ENCODE measurements at regions not wholly inside any gene's neighbourhood (a gene's known extent, or its start where the extent isn't known, plus 50 kb on each side); places are given as distances from the start of the nearest gene placed in this dataset.

DNA sequence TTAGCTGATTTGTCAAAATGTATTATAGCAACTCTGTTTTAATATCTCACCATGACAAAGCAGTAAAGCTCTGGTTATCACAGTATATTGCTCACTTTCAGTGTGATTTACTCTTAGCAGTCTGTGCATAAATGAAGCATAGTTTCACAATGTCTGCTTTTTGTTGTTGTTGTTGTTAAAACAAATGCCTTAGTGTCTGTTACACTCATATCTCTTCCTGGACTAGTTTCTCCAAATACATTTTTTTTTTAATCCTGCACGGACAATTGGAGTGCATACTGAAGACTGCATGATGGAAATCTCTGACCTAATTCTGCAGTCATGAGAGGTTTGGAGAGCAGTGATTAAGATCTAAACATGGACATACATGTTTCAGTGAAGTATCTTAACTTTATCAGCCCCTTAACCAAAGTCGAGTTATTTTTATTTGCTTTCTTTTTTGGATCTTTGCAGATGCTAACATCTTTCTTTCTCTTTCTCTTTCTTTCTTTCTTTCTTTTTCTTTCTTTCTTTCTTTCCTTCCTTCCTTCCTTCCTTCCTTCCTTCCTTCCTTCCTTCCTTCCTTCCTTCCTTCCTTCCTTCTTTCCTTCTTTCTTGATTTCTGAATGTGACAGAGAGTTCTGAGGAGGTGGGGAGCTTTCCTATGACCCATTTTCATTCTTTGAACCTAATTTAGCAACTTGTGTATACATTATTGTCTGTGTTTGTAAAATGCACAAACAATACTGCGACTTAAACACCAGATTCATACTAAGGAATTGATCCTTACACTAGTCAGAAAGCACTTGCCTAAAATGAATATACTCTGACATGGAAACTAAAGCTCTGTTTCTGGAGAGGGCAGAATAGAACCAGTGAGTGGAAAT is 161.5 kb upstream of the AGR3 start:
- Histone ChIP-seq H3K79me2 (ENCODE audit: control insufficient read depth, insufficient read depth, low read length) (no peaks in the 10 kb centered on the region), H3K27me3 (ENCODE audit: control insufficient read depth, insufficient read depth, low read length) (no peaks in the 10 kb centered on the region), H3K27ac (ENCODE audit: insufficient read depth, low read length) (peak overlapping the region; percentile 74), H2AFZ (ENCODE audit: low read length) (peak overlapping the region; percentile 45), H3K4me3 (replicated peaks in 1 of 4; ENCODE audit: control extremely low read depth in 1 of 4, insufficient read depth in 1 of 4, low read depth in 3 of 4, low read length in 4 of 4) (peak overlapping the region in 2 of 4 experiments; percentile 3 to 8), H3K9me3 (ENCODE audit: control insufficient read depth, insufficient read depth, low read depth, low read length) (no peaks in the 10 kb centered on the region), H3K9ac (ENCODE audit: insufficient read depth, low read length) (no peak overlapping the region), H3K36me3 (ENCODE audit: control insufficient read depth, insufficient read depth, low read length) (no peaks in the 10 kb centered on the region), H3K4me1 (ENCODE audit: control insufficient read depth, extremely low read depth, insufficient read depth, low read length) (peaks cover 5% of the 10 kb centered on the region), H3K4me2 (ENCODE audit: extremely low read depth, insufficient read depth, low read length) (peak overlapping the region; percentile 85), H4K20me1 (ENCODE audit: control insufficient read depth, extremely low read depth, insufficient read depth, low read length) (no peaks in the 10 kb centered on the region)
- TF ChIP-seq, protein P1, sequence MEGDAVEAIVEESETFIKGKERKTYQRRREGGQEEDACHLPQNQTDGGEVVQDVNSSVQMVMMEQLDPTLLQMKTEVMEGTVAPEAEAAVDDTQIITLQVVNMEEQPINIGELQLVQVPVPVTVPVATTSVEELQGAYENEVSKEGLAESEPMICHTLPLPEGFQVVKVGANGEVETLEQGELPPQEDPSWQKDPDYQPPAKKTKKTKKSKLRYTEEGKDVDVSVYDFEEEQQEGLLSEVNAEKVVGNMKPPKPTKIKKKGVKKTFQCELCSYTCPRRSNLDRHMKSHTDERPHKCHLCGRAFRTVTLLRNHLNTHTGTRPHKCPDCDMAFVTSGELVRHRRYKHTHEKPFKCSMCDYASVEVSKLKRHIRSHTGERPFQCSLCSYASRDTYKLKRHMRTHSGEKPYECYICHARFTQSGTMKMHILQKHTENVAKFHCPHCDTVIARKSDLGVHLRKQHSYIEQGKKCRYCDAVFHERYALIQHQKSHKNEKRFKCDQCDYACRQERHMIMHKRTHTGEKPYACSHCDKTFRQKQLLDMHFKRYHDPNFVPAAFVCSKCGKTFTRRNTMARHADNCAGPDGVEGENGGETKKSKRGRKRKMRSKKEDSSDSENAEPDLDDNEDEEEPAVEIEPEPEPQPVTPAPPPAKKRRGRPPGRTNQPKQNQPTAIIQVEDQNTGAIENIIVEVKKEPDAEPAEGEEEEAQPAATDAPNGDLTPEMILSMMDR (conservative IDR thresholded peaks at IDR 0.05 in 1 of 2, IDR thresholded peaks at IDR 0.05 in 1 of 2; ENCODE audit: low read depth in 1 of 2, low read length in 2 of 2): no peak
- no peak for TF ChIP-seq EZH2 (IDR thresholded peaks at IDR 0.05; ENCODE audit: low read length, missing control alignments)
- peak; percentile 55 to 61 for DNase-seq (ENCODE audit: low read depth in 2 of 2)

DNA sequence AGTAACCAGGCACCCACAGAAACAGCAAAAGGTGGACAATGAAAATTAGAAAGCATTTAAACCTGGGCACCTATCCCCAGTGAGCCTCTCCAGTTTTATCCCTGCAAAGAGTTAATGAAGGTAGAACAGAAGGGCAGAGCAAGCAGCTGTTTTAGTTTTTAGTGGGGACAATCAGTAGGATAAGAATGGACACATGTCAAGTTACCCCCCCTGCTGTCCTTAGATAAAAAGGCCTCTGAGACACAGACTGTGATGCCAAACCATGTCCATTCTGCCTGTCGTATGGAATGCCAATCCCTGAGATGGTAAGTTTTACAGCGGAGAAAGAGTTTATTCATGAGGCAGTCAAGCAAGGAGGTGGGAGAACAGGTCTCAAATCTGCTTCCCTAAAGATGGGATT is 162.6 kb upstream of the AGR3 start:
- no peaks in the 10 kb centered on the region for H4K20me1 ChIP-seq (ENCODE audit: control insufficient read depth, extremely low read depth, insufficient read depth, low read length)
- peaks cover 5% of the 10 kb centered on the region for H3K4me1 ChIP-seq (ENCODE audit: control insufficient read depth, extremely low read depth, insufficient read depth, low read length)
- TF ChIP-seq, protein P1 (conservative IDR thresholded peaks at IDR 0.05 in 1 of 2, IDR thresholded peaks at IDR 0.05 in 1 of 2; ENCODE audit: low read depth in 1 of 2, low read length in 2 of 2): peak in 1 of 2 donors; percentile 9
- TF ChIP-seq EZH2 (IDR thresholded peaks at IDR 0.05; ENCODE audit: low read length, missing control alignments): no peak
- no peaks in the 10 kb centered on the region for H3K27me3 ChIP-seq (ENCODE audit: control insufficient read depth, insufficient read depth, low read length)
- H3K79me2 ChIP-seq (ENCODE audit: control insufficient read depth, insufficient read depth, low read length): no peaks in the 10 kb centered on the region
- DNase-seq (ENCODE audit: low read depth in 2 of 2): no peak
- H3K36me3 ChIP-seq (ENCODE audit: control insufficient read depth, insufficient read depth, low read length): no peaks in the 10 kb centered on the region
- H3K9ac ChIP-seq (ENCODE audit: insufficient read depth, low read length): no peak overlapping the region
- no peaks in the 10 kb centered on the region for H3K9me3 ChIP-seq (ENCODE audit: control insufficient read depth, insufficient read depth, low read depth, low read length)
- no peak overlapping the region for H3K4me2 ChIP-seq (ENCODE audit: extremely low read depth, insufficient read depth, low read length)
- H3K4me3 ChIP-seq (replicated peaks in 1 of 4; ENCODE audit: control extremely low read depth in 1 of 4, insufficient read depth in 1 of 4, low read depth in 3 of 4, low read length in 4 of 4): no peak overlapping the region
- no peak overlapping the region for H2AFZ ChIP-seq (ENCODE audit: low read length)
- H3K27ac ChIP-seq (ENCODE audit: insufficient read depth, low read length): no peak overlapping the region

DNA sequence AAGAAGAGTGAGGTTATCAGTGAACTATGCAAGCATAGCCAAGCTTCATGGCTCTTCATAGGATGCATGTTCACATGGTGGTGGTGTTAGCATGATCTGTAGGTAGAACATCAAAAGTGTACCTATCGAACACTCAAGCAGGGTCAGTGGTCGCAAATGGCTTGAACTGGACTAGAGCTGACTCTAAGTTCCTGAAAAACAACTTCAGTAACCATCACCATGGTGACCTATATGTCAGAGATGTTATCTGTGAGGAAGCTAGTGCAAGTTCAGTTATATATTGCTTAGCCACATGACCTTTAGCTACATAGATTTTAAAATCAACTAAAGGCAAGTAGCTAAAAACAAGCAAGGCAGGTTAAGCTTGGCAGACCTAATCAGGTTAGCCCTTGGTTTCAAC is 163.1 kb upstream of the AGR3 start:
- TF ChIP-seq, protein P1 (conservative IDR thresholded peaks at IDR 0.05 in 1 of 2, IDR thresholded peaks at IDR 0.05 in 1 of 2; ENCODE audit: low read depth in 1 of 2, low read length in 2 of 2): no peak
- TF ChIP-seq EZH2 (IDR thresholded peaks at IDR 0.05; ENCODE audit: low read length, missing control alignments): no peak
- Histone ChIP-seq H2AFZ (ENCODE audit: low read length) (no peak overlapping the region), H3K9me3 (ENCODE audit: control insufficient read depth, insufficient read depth, low read depth, low read length) (no peaks in the 10 kb centered on the region)

More for the DNA sequence above, 163.1 kb upstream of the AGR3 start:
- Histone ChIP-seq H3K9ac (ENCODE audit: insufficient read depth, low read length) (no peak overlapping the region), H3K79me2 (ENCODE audit: control insufficient read depth, insufficient read depth, low read length) (no peaks in the 10 kb centered on the region), H3K36me3 (ENCODE audit: control insufficient read depth, insufficient read depth, low read length) (no peaks in the 10 kb centered on the region), H3K27ac (ENCODE audit: insufficient read depth, low read length) (no peak overlapping the region), H4K20me1 (ENCODE audit: control insufficient read depth, extremely low read depth, insufficient read depth, low read length) (no peaks in the 10 kb centered on the region), H3K4me3 (replicated peaks in 1 of 4; ENCODE audit: control extremely low read depth in 1 of 4, insufficient read depth in 1 of 4, low read depth in 3 of 4, low read length in 4 of 4) (no peak overlapping the region), H3K27me3 (ENCODE audit: control insufficient read depth, insufficient read depth, low read length) (no peaks in the 10 kb centered on the region), H3K4me1 (ENCODE audit: control insufficient read depth, extremely low read depth, insufficient read depth, low read length) (peaks cover 5% of the 10 kb centered on the region), H3K4me2 (ENCODE audit: extremely low read depth, insufficient read depth, low read length) (no peak overlapping the region)
- DNase-seq (ENCODE audit: low read depth in 2 of 2): no peak

Data from fibroblast of lung (primary cell).